DND-41 (cell line): ENCODE measurements at regions not wholly inside any gene's neighbourhood (a gene's known extent, or its start where the extent isn't known, plus 50 kb on each side); places are given as distances from the start of the nearest gene placed in this dataset.

Experiments
- ATAC-seq: fragments of 200-7000 bp; cut with Tn5 transposase; 3 replicates; pipeline ENCODE4 v1.9.1; 2021; ENCODE audit warnings: low read depth; ENCODE audit not compliant: insufficient read depth
- DNase-seq: peaks from one replicate; pipeline ENCODE4 v3.0.0-alpha.2; 2020
- H2AFZ ChIP-seq: 2 replicates; pipeline ENCODE4 v1.6.0; 2012; ENCODE audit warnings: low read depth, low read length
- H3K27ac ChIP-seq: 2 replicates; pipeline ENCODE4 v1.5.1; 2012; ENCODE audit warnings: low read length, inconsistent platforms
- H3K27me3 ChIP-seq: fragments of 200-600 bp; sonication (generic); 2 replicates; pipeline ENCODE4 v1.6.0; 2012; ENCODE audit warnings: low read length, mild to moderate bottlenecking, inconsistent platforms; ENCODE audit not compliant: insufficient read depth, poor library complexity
- H3K36me3 ChIP-seq: 2 replicates; pipeline ENCODE4 v1.5.1; 2012; ENCODE audit warnings: low read length, inconsistent platforms; ENCODE audit not compliant: insufficient read depth
- H3K4me1 ChIP-seq: 2 replicates; pipeline ENCODE4 v1.5.1; 2012; ENCODE audit warnings: mild to moderate bottlenecking, low read length; ENCODE audit not compliant: insufficient read depth
- H3K4me2 ChIP-seq: 2 replicates; pipeline ENCODE4 v1.6.0; 2012; ENCODE audit warnings: mild to moderate bottlenecking, moderate library complexity, low read length, inconsistent platforms; ENCODE audit not compliant: insufficient read depth
- H3K4me3 ChIP-seq, 2 experiments: fragments of 200-600 bp in 1 of 2; shearing (Covaris generic) in 1 of 2; 2 replicates each; pipeline ENCODE4 v1.5.1; 2012 to 2016; ENCODE audit warnings: inconsistent platforms in 2 of 2, low read length in 2 of 2, mild to moderate bottlenecking in 2 of 2, low read depth in 1 of 2, moderate library complexity in 1 of 2
- H3K79me2 ChIP-seq: 2 replicates; pipeline ENCODE4 v1.6.0; 2012; ENCODE audit warnings: low read length, inconsistent platforms; ENCODE audit not compliant: insufficient read depth
- H3K9ac ChIP-seq: 2 replicates; pipeline ENCODE4 v1.6.0; 2012; ENCODE audit warnings: low read depth, mild to moderate bottlenecking, inconsistent platforms, low read length, moderate library complexity
- H3K9me3 ChIP-seq: 2 replicates; pipeline ENCODE4 v1.5.1; 2012; ENCODE audit warnings: low read length, moderate library complexity, mild to moderate bottlenecking, inconsistent platforms; ENCODE audit not compliant: insufficient read depth, severe bottlenecking
- H4K20me1 ChIP-seq: 2 replicates; pipeline ENCODE4 v1.6.0; 2012; ENCODE audit warnings: low read length; ENCODE audit not compliant: insufficient read depth
- EZH2 ChIP-seq: IDR thresholded peaks from 3 replicates; pipeline ENCODE4 v1.6.1; 2012; ENCODE audit warnings: borderline replicate concordance, low read depth, mild to moderate bottlenecking, moderate library complexity, low read length, inconsistent platforms; ENCODE audit not compliant: severe bottlenecking
- TF ChIP-seq, protein P1 (sequence below): IDR thresholded peaks from 2 replicates; pipeline ENCODE4 v1.5.1; 2012; ENCODE audit warnings: borderline replicate concordance, low read length, moderate library complexity, mild to moderate bottlenecking; ENCODE audit not compliant: poor library complexity, severe bottlenecking; ENCODE audit errors: extremely low read depth

DNA sequence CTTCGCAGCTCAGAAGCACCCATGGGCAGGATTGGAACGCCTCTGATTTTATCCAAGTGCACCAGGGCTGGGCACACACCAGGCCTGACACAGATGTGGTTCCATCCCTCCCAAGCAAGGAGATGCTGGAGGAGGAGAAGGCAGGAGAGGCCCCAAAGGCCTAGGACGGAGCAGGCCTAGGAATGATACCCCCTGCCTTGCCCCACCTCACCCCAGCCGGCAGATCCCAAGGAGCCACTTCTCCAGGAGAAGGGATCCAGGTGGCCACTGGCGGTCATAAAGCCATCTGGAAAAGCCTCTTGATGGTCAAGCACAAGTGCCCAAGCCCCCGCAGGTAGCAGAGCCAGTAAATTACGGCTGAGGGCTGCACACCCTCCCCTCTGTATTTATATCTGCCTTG is 211.8 kb downstream of the TBC1D2B start:
- H3K9me3 ChIP-seq = no peaks in the 10 kb centered on the region
- H3K79me2 ChIP-seq = no peaks in the 10 kb centered on the region
- DNase-seq (no peak), ATAC-seq (no peak)
- H3K4me1 ChIP-seq = no peaks in the 10 kb centered on the region
- no peak overlapping the region for H3K4me2 ChIP-seq
- H2AFZ ChIP-seq = no peak overlapping the region
- no peaks in the 10 kb centered on the region for H3K36me3 ChIP-seq
- no peak overlapping the region for H3K27ac ChIP-seq
- H3K27me3 ChIP-seq = peaks cover 14% of the 10 kb centered on the region
- no peak for TF ChIP-seq EZH2
- TF ChIP-seq, protein P1, sequence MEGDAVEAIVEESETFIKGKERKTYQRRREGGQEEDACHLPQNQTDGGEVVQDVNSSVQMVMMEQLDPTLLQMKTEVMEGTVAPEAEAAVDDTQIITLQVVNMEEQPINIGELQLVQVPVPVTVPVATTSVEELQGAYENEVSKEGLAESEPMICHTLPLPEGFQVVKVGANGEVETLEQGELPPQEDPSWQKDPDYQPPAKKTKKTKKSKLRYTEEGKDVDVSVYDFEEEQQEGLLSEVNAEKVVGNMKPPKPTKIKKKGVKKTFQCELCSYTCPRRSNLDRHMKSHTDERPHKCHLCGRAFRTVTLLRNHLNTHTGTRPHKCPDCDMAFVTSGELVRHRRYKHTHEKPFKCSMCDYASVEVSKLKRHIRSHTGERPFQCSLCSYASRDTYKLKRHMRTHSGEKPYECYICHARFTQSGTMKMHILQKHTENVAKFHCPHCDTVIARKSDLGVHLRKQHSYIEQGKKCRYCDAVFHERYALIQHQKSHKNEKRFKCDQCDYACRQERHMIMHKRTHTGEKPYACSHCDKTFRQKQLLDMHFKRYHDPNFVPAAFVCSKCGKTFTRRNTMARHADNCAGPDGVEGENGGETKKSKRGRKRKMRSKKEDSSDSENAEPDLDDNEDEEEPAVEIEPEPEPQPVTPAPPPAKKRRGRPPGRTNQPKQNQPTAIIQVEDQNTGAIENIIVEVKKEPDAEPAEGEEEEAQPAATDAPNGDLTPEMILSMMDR = no peak
- H3K9ac ChIP-seq = no peak overlapping the region
- no peak overlapping the region for H3K4me3 ChIP-seq
- no peaks in the 10 kb centered on the region; the same call in 1 of the 2 replicates for H4K20me1 ChIP-seq

DNA sequence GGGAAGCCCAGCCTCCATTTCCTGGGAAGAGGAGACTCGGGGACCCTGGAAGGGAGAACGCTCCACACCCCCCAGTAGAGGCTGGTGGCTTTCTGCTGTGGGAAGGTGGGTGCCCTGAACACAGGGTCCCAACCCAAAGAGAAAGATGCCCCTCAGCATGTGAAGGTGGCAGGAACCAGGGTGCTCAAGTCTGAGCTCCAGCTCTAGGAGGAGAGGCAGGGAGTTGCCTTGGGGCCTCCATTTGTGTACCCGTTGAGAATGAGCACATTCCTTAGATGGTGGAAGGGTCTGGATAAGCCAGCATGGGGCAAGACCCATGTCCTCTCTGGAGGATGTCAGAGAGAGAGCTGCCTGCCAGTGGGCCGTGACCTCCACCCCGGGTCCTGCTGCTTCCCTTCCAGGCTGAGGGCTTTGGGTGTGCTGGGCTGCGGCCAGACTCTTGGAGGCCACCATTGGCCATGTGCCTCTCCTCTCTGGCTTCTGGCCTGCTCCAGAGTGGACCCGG is 212.4 kb downstream of the TBC1D2B start:
- Histone ChIP-seq H3K27ac (no peak overlapping the region), H3K4me3 (no peak overlapping the region), H3K4me2 (no peak overlapping the region), H3K27me3 (peaks cover 14% of the 10 kb centered on the region), H3K9me3 (no peaks in the 10 kb centered on the region), H3K9ac (no peak overlapping the region), H3K36me3 (no peaks in the 10 kb centered on the region), H3K79me2 (no peaks in the 10 kb centered on the region), H3K4me1 (no peaks in the 10 kb centered on the region), H4K20me1 (no peaks in the 10 kb centered on the region; the same call in 1 of the 2 replicates), H2AFZ (no peak overlapping the region)
- ATAC-seq (no peak), DNase-seq (no peak)
- no peak for TF ChIP-seq EZH2
- TF ChIP-seq, protein P1 = no peak

- no peak for DNase-seq
- Histone ChIP-seq H3K9me3 (no peaks in the 10 kb centered on the region), H3K79me2 (no peaks in the 10 kb centered on the region), H4K20me1 (no peaks in the 10 kb centered on the region; the same call in 1 of the 2 replicates), H3K9ac (no peak overlapping the region), H3K4me1 (no peaks in the 10 kb centered on the region), H2AFZ (no peak overlapping the region), H3K36me3 (no peaks in the 10 kb centered on the region), H3K27ac (no peak overlapping the region), H3K4me3 (no peak overlapping the region), H3K4me2 (no peak overlapping the region), H3K27me3 (peaks cover 14% of the 10 kb centered on the region)
- no peak for ATAC-seq
- TF ChIP-seq, protein P1 = no peak
- no peak for TF ChIP-seq EZH2
These were observed 213.1 kb downstream of the TBC1D2B start for GRCh38 chr15:77864211-77865105.
